ENCODE measurements at regions not wholly inside any gene's neighbourhood (a gene's known extent, or its start where the extent isn't known, plus 50 kb on each side); places are given as distances from the start of the nearest gene placed in this dataset.

GRCh38 chr3:6287088-6287875, 573.6 kb upstream of the GRM7 start:
- Histone ChIP-seq H3K27ac (no peak overlapping the region), H3K27me3 (no peaks in the 10 kb centered on the region), H3K4me1 (ENCODE audit: insufficient read depth) (no peaks in the 10 kb centered on the region), H3K9me3 (peaks cover 0 to 4% of the 10 kb centered on the region in 2 donors), H3K4me3 (no peak overlapping the region), H3K36me3 (no peaks in the 10 kb centered on the region)
- WGBS, 3 donors: 20 to 29% (median 21%) methylated on average over 5 of the region's 5 CpGs
- no peak for DNase-seq
- TF ChIP-seq CTCF (IDR thresholded peaks at IDR 0.05): no peak
- no peak for TF ChIP-seq EP300 (IDR thresholded peaks at IDR 0.05)
- TF ChIP-seq POLR2A (IDR thresholded peaks at IDR 0.05): no peak
- intact Hi-C loops (cut with DNase I): no loop called here

GRCh38 chr3:6301626-6302025, 559.3 kb upstream of the GRM7 start:
- no peak for DNase-seq
- TF ChIP-seq CTCF (IDR thresholded peaks at IDR 0.05): no peak
- no peak for TF ChIP-seq EP300 (IDR thresholded peaks at IDR 0.05)
- TF ChIP-seq POLR2A (IDR thresholded peaks at IDR 0.05): no peak
- intact Hi-C loops (cut with DNase I): no loop called here
- Histone ChIP-seq H3K9me3 (no peaks in the 10 kb centered on the region), H3K4me1 (ENCODE audit: insufficient read depth) (no peaks in the 10 kb centered on the region), H3K27me3 (no peaks in the 10 kb centered on the region), H3K4me3 (no peak overlapping the region), H3K27ac (no peak overlapping the region), H3K36me3 (no peaks in the 10 kb centered on the region)
- 10 to 43% (median 13%) methylated on average over 3 of the region's 3 CpGs for WGBS, 3 donors

- Histone ChIP-seq H3K27ac (no peak overlapping the region), H3K36me3 (no peaks in the 10 kb centered on the region), H3K27me3 (no peaks in the 10 kb centered on the region), H3K4me3 (no peak overlapping the region), H3K9me3 (no peaks in the 10 kb centered on the region), H3K4me1 (ENCODE audit: insufficient read depth) (no peaks in the 10 kb centered on the region)
- TF ChIP-seq EP300 (IDR thresholded peaks at IDR 0.05) (no peak), POLR2A (IDR thresholded peaks at IDR 0.05) (no peak), CTCF (IDR thresholded peaks at IDR 0.05) (no peak)
- 93 to 96% (median 93%) methylated on average over 4 of the region's 4 CpGs for WGBS, 3 donors
- intact Hi-C loops (cut with DNase I): no loop called here
- DNase-seq: no peak
These were observed 545.0 kb upstream of the GRM7 start for GRCh38 chr3:6315906-6316305.

- no peak for DNase-seq
- H3K27ac ChIP-seq: no peak overlapping the region
- 83 to 91% (median 89%) methylated on average over 3 of the region's 3 CpGs for WGBS, 3 donors
- TF ChIP-seq CTCF (IDR thresholded peaks at IDR 0.05) (no peak), POLR2A (IDR thresholded peaks at IDR 0.05) (no peak), EP300 (IDR thresholded peaks at IDR 0.05) (no peak)
- intact Hi-C loops (cut with DNase I): no loop called here
- no peaks in the 10 kb centered on the region for H3K36me3 ChIP-seq
- no peaks in the 10 kb centered on the region for H3K27me3 ChIP-seq
- no peaks in the 10 kb centered on the region for H3K4me1 ChIP-seq (ENCODE audit: insufficient read depth)
- H3K4me3 ChIP-seq: no peak overlapping the region
- H3K9me3 ChIP-seq: no peaks in the 10 kb centered on the region
These were observed 538.9 kb upstream of the GRM7 start for GRCh38 chr3:6321999-6322398.
